HEK293 (cell line): ENCODE measurements at regions not wholly inside any gene's neighbourhood (a gene's known extent, or its start where the extent isn't known, plus 50 kb on each side); places are given as distances from the start of the nearest gene placed in this dataset.

ENCODE experiments used
- ZBTB48 ChIP-seq: fragments of 450-650 bp; formaldehyde crosslinking; IDR thresholded peaks from 2 replicates; pipeline ENCODE4 v1.5.1; 2016; ENCODE audit warnings: missing biosample characterization, missing genetic modification characterization
- ZNF174 ChIP-seq: fragments of 450-650 bp; formaldehyde crosslinking; IDR thresholded peaks from 2 replicates; pipeline ENCODE4 v1.5.0; 2017; ENCODE audit warnings: missing biosample characterization, mild to moderate bottlenecking, missing genetic modification characterization
- ZNF274 ChIP-seq, 2 experiments: fragments of 200-500 bp in 1 of 2; fragments of 450-650 bp in 1 of 2; sonication (Bioruptor generic) in 1 of 2; formaldehyde crosslinking in 1 of 2; IDR thresholded peaks; 2 replicates each; pipeline versions ENCODE4 v1.5.1 to v1.6.1; 2014 to 2016; ENCODE audit warnings: borderline replicate concordance in 1 of 2, inconsistent platforms in 1 of 2, low read length in 1 of 2, missing biosample characterization in 1 of 2, missing genetic modification characterization in 1 of 2
- ZNF292 ChIP-seq: fragments of 450-650 bp; formaldehyde crosslinking; IDR thresholded peaks from 2 replicates; pipeline ENCODE4 v1.5.1; 2016; ENCODE audit warnings: low read depth, missing biosample characterization, missing genetic modification characterization, borderline replicate concordance
- TF ChIP-seq, protein P1 (sequence below): fragments of 450-650 bp; formaldehyde crosslinking; IDR thresholded peaks from 2 replicates; pipeline ENCODE4 v1.5.1; 2016; ENCODE audit warnings: missing biosample characterization, missing genetic modification characterization
- TF ChIP-seq, protein P2 (sequence below): fragments of 450-650 bp; formaldehyde crosslinking; IDR thresholded peaks from 2 replicates; pipeline ENCODE4 v1.5.1; 2016; ENCODE audit warnings: missing biosample characterization, missing genetic modification characterization
- TF ChIP-seq, protein P3 (sequence below): fragments of 450-650 bp; formaldehyde crosslinking; IDR thresholded peaks from 2 replicates; pipeline ENCODE4 v1.5.1; 2016; ENCODE audit warnings: missing biosample characterization, missing genetic modification characterization, borderline replicate concordance

DNA sequence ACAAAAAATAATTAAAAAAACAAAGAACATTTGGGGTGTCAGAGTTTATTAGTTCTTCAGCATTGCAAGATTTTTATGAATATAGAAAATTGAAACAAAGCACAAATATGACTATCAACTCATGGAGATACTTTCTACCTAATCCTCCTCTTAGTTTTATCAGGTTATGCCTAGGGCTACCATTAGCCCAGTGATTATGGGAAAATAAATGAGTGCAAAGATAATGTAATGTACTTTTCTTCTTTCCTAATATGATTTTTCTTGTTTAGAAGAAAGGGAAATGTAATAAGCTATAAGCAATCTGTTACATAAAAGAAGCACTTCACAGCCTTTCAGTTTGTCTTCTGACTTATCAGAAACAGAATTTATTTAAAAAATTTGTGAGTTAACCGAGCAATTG lies 676.8 kb downstream of the SORCS1 start:
- TF ChIP-seq, protein P1, sequence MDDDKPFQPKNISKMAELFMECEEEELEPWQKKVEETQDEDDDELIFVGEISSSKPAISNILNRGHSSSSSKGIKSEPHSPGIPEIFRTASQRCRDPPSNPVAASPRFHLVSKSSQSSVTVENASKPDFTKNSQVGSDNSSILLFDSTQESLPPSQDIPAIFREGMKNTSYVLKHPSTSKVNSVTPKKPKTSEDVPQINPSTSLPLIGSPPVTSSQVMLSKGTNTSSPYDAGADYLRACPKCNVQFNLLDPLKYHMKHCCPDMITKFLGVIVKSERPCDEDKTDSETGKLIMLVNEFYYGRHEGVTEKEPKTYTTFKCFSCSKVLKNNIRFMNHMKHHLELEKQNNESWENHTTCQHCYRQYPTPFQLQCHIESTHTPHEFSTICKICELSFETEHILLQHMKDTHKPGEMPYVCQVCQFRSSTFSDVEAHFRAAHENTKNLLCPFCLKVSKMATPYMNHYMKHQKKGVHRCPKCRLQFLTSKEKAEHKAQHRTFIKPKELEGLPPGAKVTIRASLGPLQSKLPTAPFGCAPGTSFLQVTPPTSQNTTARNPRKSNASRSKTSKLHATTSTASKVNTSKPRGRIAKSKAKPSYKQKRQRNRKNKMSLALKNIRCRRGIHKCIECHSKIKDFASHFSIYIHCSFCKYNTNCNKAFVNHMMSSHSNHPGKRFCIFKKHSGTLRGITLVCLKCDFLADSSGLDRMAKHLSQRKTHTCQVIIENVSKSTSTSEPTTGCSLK: no peak
- TF ChIP-seq ZNF174 (tag by site-specific recombination): no peak
- TF ChIP-seq, protein P2, sequence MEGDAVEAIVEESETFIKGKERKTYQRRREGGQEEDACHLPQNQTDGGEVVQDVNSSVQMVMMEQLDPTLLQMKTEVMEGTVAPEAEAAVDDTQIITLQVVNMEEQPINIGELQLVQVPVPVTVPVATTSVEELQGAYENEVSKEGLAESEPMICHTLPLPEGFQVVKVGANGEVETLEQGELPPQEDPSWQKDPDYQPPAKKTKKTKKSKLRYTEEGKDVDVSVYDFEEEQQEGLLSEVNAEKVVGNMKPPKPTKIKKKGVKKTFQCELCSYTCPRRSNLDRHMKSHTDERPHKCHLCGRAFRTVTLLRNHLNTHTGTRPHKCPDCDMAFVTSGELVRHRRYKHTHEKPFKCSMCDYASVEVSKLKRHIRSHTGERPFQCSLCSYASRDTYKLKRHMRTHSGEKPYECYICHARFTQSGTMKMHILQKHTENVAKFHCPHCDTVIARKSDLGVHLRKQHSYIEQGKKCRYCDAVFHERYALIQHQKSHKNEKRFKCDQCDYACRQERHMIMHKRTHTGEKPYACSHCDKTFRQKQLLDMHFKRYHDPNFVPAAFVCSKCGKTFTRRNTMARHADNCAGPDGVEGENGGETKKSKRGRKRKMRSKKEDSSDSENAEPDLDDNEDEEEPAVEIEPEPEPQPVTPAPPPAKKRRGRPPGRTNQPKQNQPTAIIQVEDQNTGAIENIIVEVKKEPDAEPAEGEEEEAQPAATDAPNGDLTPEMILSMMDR (tag by site-specific recombination): no peak
- TF ChIP-seq ZNF292 (tag by site-specific recombination): no peak
- TF ChIP-seq ZNF274 (IDR thresholded peaks at IDR 0.05; ENCODE audit: low read length): no peak
- TF ChIP-seq ZNF274 (tag by site-specific recombination; IDR thresholded peaks at IDR 0.05; ENCODE audit: borderline replicate concordance): no peak
- TF ChIP-seq, protein P3, sequence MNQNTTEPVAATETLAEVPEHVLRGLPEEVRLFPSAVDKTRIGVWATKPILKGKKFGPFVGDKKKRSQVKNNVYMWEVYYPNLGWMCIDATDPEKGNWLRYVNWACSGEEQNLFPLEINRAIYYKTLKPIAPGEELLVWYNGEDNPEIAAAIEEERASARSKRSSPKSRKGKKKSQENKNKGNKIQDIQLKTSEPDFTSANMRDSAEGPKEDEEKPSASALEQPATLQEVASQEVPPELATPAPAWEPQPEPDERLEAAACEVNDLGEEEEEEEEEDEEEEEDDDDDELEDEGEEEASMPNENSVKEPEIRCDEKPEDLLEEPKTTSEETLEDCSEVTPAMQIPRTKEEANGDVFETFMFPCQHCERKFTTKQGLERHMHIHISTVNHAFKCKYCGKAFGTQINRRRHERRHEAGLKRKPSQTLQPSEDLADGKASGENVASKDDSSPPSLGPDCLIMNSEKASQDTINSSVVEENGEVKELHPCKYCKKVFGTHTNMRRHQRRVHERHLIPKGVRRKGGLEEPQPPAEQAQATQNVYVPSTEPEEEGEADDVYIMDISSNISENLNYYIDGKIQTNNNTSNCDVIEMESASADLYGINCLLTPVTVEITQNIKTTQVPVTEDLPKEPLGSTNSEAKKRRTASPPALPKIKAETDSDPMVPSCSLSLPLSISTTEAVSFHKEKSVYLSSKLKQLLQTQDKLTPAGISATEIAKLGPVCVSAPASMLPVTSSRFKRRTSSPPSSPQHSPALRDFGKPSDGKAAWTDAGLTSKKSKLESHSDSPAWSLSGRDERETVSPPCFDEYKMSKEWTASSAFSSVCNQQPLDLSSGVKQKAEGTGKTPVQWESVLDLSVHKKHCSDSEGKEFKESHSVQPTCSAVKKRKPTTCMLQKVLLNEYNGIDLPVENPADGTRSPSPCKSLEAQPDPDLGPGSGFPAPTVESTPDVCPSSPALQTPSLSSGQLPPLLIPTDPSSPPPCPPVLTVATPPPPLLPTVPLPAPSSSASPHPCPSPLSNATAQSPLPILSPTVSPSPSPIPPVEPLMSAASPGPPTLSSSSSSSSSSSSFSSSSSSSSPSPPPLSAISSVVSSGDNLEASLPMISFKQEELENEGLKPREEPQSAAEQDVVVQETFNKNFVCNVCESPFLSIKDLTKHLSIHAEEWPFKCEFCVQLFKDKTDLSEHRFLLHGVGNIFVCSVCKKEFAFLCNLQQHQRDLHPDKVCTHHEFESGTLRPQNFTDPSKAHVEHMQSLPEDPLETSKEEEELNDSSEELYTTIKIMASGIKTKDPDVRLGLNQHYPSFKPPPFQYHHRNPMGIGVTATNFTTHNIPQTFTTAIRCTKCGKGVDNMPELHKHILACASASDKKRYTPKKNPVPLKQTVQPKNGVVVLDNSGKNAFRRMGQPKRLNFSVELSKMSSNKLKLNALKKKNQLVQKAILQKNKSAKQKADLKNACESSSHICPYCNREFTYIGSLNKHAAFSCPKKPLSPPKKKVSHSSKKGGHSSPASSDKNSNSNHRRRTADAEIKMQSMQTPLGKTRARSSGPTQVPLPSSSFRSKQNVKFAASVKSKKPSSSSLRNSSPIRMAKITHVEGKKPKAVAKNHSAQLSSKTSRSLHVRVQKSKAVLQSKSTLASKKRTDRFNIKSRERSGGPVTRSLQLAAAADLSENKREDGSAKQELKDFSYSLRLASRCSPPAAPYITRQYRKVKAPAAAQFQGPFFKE: no peak
- TF ChIP-seq ZBTB48 (tag by site-specific recombination): no peak
